Prostate gland (tissue), 2 donors: ENCODE measurements at regions not wholly inside any gene's neighbourhood (a gene's known extent, or its start where the extent isn't known, plus 50 kb on each side); places are given as distances from the start of the nearest gene placed in this dataset.

Source experiments
- DNase-seq: peaks from one replicate; pipeline ENCODE4 v3.0.0-alpha.2; 2019; ENCODE audit warnings: low spot score
- H3K27ac ChIP-seq, 2 donors: fragments of 200-600 bp; sonication (generic); 2 replicates each; pipeline ENCODE4 v1.5.1; 2017 to 2019
- H3K27me3 ChIP-seq: fragments of 200-600 bp; sonication (generic); replicated peaks from 2 replicates; pipeline ENCODE4 v1.5.1; 2019; ENCODE audit not compliant: insufficient read depth
- H3K36me3 ChIP-seq, 2 donors: fragments of 200-600 bp; sonication (generic); 1 replicate in 1 of 2; 2 replicates in 1 of 2; pipeline versions ENCODE4 v1.5.1 to v1.8.1; 2017 to 2019
- H3K4me1 ChIP-seq: fragments of 200-600 bp; sonication (generic); replicated peaks from 2 replicates; pipeline ENCODE4 v1.5.1; 2019
- H3K4me3 ChIP-seq, 2 donors: fragments of 200-600 bp; sonication (generic); 2 replicates each; pipeline ENCODE4 v1.5.1; 2017 to 2019
- H3K9me3 ChIP-seq: fragments of 200-600 bp; sonication (generic); 2 replicates; pipeline ENCODE4 v1.5.1; 2017
- CTCF ChIP-seq, 4 experiments: fragments of 200-600 bp in 2 of 4; fragments of 450-650 bp in 2 of 4; sonication (generic) in 2 of 4; IDR thresholded peaks; 1 replicate in 3 of 4; 2 replicates in 1 of 4; pipeline ENCODE4 v1.5.1; 2016 to 2019; ENCODE audit warnings: antibody characterized with exemption in 4 of 4, mild to moderate bottlenecking in 2 of 4, moderate library complexity in 2 of 4
- POLR2A ChIP-seq: fragments of 450-650 bp; IDR thresholded peaks from one replicate; pipeline ENCODE4 v1.6.1; 2016; ENCODE audit warnings: antibody characterized with exemption, mild to moderate bottlenecking
- POLR2AphosphoS5 ChIP-seq: sonication (generic); formaldehyde crosslinking; IDR thresholded peaks from one replicate; pipeline ENCODE4 v1.6.1; 2017; ENCODE audit warnings: antibody characterized with exemption
- WGBS: methylation state at CpG from one replicate; pipeline ENCODE4 v1.1.5; 2018; 5-methylcytosine and 5-hydroxymethylcytosine counted together
- intact Hi-C: fragments of 100-400 bp; cut with DNase I; formaldehyde crosslinking; loops from one replicate; pipeline ENCODE4 v1.14.2; 2022

- no peak for DNase-seq
- Histone ChIP-seq H3K4me1 (no peaks in the 10 kb centered on the region), H3K27ac (no peak overlapping the region), H3K27me3 (no peaks in the 10 kb centered on the region), H3K9me3 (no peaks in the 10 kb centered on the region), H3K36me3 (no peaks in the 10 kb centered on the region), H3K4me3 (no peak overlapping the region)
- WGBS = 73% methylated on average over 9 of the region's 9 CpGs
- intact Hi-C loops = no loop called here
- TF ChIP-seq CTCF (IDR thresholded peaks at IDR 0.05) (no peak), POLR2A (no peak), POLR2AphosphoS5 (no peak)
These were observed 133.0 kb upstream of the FRY start for GRCh38 chr13:31898378-31899071.

DNA sequence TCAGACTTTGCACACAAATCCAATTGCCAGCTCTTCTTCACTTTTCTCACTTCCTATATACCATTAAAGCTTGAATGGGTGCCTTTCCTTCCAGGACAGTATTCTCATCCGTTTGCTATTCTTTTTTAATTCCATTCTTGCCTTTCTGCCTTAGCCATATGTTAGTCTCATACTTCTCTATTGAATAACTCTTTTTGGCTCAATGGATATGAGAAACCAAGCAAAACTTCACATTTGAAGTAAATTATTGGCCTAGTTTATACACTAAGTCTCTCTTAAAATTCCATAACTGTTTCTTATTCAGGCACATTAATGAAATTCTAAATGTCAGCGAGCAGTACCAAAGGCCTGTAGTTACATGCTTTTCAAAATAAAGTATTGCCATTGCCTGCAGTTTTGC is 129.6 kb upstream of the FRY start:
- no peaks in the 10 kb centered on the region for H3K4me1 ChIP-seq
- TF ChIP-seq POLR2A (no peak), POLR2AphosphoS5 (no peak), CTCF (IDR thresholded peaks at IDR 0.05) (no peak)
- no peak for DNase-seq
- H3K27me3 ChIP-seq = no peaks in the 10 kb centered on the region
- H3K9me3 ChIP-seq = no peaks in the 10 kb centered on the region
- 65% methylated on average over 2 of the region's 2 CpGs for WGBS
- H3K27ac ChIP-seq = no peak overlapping the region
- intact Hi-C loops = loop anchor here (10.0 kb wide), 1 partner anchor 683 kb away; the partner anchor contains the start of gene PDS5B
- no peak overlapping the region for H3K4me3 ChIP-seq
- H3K36me3 ChIP-seq = no peaks in the 10 kb centered on the region

- intact Hi-C loops = loop anchor here (10.0 kb wide), 1 partner anchor 682 kb away; the partner anchor contains the start of gene PDS5B
- no peak for DNase-seq
- Histone ChIP-seq H3K4me3 (no peak overlapping the region), H3K4me1 (no peaks in the 10 kb centered on the region), H3K9me3 (no peaks in the 10 kb centered on the region), H3K27me3 (no peaks in the 10 kb centered on the region), H3K36me3 (no peaks in the 10 kb centered on the region), H3K27ac (no peak overlapping the region)
- TF ChIP-seq CTCF (IDR thresholded peaks at IDR 0.05) (no peak), POLR2A (no peak), POLR2AphosphoS5 (no peak)
- WGBS = 75% methylated on average over 7 of the region's 7 CpGs
These were observed 128.3 kb upstream of the FRY start for GRCh38 chr13:31903111-31903815.

- WGBS = 82% methylated on average over 6 of the region's 6 CpGs
- no peaks in the 10 kb centered on the region for H3K9me3 ChIP-seq
- TF ChIP-seq POLR2AphosphoS5 = no peak
- no peak for TF ChIP-seq CTCF (IDR thresholded peaks at IDR 0.05)
- no peak for TF ChIP-seq POLR2A
These were observed 126.4 kb upstream of the FRY start for GRCh38 chr13:31904941-31905824.

More at GRCh38 chr13:31904941-31905824, 126.4 kb upstream of the FRY start:
- no peak for DNase-seq
- H3K27me3 ChIP-seq = no peaks in the 10 kb centered on the region
- H3K27ac ChIP-seq = no peak overlapping the region
- H3K4me1 ChIP-seq = no peaks in the 10 kb centered on the region
- intact Hi-C loops = loop anchor here (5.0 to 10.0 kb wide), 2 partner anchors 407 to 680 kb away; partner anchors contain the start of gene PDS5B
- no peak overlapping the region for H3K4me3 ChIP-seq
- no peaks in the 10 kb centered on the region for H3K36me3 ChIP-seq
